Fibroblast of pulmonary artery (primary cell): ENCODE measurements at regions not wholly inside any gene's neighbourhood (a gene's known extent, or its start where the extent isn't known, plus 50 kb on each side); places are given as distances from the start of the nearest gene placed in this dataset.

Source experiments
- DNase-seq: peaks from one replicate; pipeline ENCODE4 v3.0.0-alpha.2; 2010; ENCODE audit warnings: low read depth
- H3K4me3 ChIP-seq: replicated peaks from 2 replicates; pipeline ENCODE4 v1.5.1; 2011; ENCODE audit warnings: low read depth, mild to moderate bottlenecking, control low read depth, low read length, moderate library complexity
- TF ChIP-seq, protein P1 (sequence below): IDR thresholded peaks from 2 replicates; pipeline ENCODE4 v1.5.1; 2011; ENCODE audit warnings: mild to moderate bottlenecking, control low read depth, low read length, inconsistent platforms; ENCODE audit errors: missing control alignments

DNA sequence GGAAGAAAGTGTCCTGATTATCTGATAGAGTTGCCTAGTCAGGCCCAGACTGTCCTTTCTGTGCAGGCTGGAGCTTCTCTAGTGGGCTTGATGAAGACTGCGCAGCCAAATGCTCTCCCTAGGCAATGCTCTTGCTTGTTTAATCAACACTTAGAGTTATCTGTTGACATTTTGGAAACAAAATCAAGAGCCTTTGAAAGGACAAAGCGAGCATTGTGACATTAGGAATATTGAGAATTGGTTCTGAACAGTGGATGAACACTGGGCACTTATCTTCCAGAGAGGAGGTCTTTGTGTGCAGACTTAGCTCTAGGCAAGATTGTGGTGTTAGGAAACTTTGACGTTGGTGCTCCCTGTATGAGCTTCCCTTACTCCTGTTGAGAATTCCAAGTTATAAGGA is 94.5 kb downstream of the DNTTIP2 start:
- DNase-seq, result no peak
- TF ChIP-seq, protein P1, sequence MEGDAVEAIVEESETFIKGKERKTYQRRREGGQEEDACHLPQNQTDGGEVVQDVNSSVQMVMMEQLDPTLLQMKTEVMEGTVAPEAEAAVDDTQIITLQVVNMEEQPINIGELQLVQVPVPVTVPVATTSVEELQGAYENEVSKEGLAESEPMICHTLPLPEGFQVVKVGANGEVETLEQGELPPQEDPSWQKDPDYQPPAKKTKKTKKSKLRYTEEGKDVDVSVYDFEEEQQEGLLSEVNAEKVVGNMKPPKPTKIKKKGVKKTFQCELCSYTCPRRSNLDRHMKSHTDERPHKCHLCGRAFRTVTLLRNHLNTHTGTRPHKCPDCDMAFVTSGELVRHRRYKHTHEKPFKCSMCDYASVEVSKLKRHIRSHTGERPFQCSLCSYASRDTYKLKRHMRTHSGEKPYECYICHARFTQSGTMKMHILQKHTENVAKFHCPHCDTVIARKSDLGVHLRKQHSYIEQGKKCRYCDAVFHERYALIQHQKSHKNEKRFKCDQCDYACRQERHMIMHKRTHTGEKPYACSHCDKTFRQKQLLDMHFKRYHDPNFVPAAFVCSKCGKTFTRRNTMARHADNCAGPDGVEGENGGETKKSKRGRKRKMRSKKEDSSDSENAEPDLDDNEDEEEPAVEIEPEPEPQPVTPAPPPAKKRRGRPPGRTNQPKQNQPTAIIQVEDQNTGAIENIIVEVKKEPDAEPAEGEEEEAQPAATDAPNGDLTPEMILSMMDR, result no peak
- H3K4me3 ChIP-seq, result no peak overlapping the region

GRCh38 chr1:93783876-93784275 is 95.1 kb downstream of the DNTTIP2 start:
- no peak overlapping the region for H3K4me3 ChIP-seq
- TF ChIP-seq, protein P1, result no peak
- DNase-seq, result no peak

DNA sequence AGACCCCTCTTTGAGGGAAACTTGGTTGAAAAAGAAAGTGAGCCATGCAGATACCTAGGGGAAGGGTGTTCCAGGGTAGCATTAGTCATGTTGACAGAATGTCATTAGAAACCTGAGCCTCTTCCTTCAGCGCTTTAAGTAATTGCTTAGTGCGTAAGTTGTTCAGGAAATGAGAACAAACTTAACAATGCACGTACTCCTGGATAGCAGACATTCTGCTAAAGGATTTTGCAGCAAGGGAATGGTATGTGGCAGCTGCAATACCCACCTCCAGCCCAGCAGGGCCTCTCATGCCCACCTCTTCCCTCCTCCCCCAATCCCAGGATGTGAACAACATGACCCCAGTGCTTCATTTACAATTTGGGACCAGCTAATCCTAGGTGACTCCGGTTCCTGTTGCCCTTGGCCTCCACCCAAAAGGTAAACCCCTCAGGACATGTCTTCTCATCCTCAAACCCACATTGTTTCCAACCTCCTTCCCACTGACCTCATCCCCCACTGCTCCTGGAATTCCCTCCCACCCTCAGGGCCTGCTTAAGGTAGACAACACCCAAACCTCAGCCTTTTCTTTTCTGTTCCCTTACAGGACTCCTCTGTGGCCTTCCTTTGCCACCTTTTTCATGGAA is 98.0 kb upstream of the BCAR3 start:
- TF ChIP-seq, protein P1, result peak; percentile 17
- H3K4me3 ChIP-seq, result no peak overlapping the region
- DNase-seq, result peak; percentile 95

GRCh38 chr1:93778457-93778856 is 96.8 kb upstream of the BCAR3 start:
- H3K4me3 ChIP-seq, result no peak overlapping the region
- TF ChIP-seq, protein P1, result no peak
- DNase-seq, result no peak

DNA sequence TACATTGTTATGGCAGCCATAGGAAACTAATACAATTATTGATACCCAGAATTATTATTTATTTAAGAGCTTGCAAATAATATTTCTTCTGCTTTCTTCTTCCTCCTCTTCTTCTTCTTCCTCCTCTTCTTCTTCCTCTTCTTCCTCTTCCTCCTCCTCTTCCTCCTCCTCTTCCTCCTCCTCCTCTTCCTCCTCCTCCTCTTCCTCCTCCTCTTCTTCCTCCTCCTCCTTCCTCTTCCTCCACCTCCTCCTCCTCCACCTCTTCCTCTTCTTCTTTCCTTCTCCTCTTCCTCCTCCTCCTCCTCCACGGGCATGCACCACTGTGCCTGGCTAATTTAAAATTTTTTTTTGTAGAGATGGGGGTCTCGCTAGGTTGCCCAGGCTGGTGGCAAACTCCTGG is 95.6 kb upstream of the BCAR3 start:
- H3K4me3 ChIP-seq, result no peak overlapping the region
- TF ChIP-seq, protein P1, result no peak
- no peak for DNase-seq

- TF ChIP-seq, protein P1, result no peak
- DNase-seq, result no peak
- H3K4me3 ChIP-seq, result no peak overlapping the region
Observed at GRCh38 chr1:93776728-93777127, 95.1 kb upstream of the BCAR3 start.

- no peak overlapping the region for H3K4me3 ChIP-seq
- TF ChIP-seq, protein P1, result no peak
Observed at GRCh38 chr1:93775224-93775623, 93.6 kb upstream of the BCAR3 start.

More at GRCh38 chr1:93775224-93775623, 93.6 kb upstream of the BCAR3 start:
- DNase-seq, result no peak
